ENCODE measurements at regions not wholly inside any gene's neighbourhood (a gene's known extent, or its start where the extent isn't known, plus 50 kb on each side); places are given as distances from the start of the nearest gene placed in this dataset.
"Not testable (repeated sequence)": the region's sequence is repeated elsewhere in the genome, so short reads cannot be mapped to it uniquely, and the experiment has no call there.

DNA sequence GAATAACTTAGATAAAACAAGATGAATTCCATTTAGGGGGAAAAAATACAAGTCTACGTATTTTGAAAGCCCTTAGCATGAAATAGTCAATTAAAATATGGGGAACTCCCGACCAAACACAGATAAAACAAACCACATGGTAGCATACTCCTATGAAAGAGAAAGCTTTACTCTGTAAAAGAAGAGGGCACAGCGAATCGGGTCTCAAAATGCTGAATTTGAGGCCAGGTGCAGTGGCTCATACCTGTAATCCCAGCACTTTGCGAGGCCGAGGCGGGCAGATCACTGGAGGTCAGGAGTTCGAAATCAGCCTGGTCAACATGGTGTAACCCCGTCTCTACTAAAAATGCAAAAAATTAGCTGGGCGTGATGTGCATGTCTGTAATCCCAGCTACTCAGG lies 116.9 kb upstream of the TIAM1 start:
- intact Hi-C loops (cut with micrococcal nuclease), result no loop called here

GRCh38 chr21:31459457-31459856 lies 115.4 kb upstream of the TIAM1 start:
- intact Hi-C loops (cut with micrococcal nuclease), result no loop called here

DNA sequence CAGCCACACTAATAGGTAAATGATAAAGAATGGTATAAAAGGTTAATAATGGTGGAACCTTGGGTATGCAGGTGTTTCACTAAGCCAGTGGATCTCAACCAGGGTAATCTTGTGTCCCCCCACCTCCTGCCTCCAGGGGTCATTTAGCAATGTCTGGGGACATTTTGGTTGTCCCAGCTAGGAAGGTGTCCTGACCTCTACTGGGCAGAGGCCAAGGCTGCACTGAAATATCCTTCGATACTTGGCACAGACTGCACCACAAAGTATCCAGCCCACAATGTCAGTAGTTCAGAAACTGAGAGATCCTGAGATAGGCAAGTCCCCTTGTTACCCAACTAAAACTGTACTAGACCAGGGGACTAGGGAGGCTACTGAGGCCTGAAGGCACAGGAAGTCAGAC lies 113.6 kb upstream of the TIAM1 start:
- intact Hi-C loops (cut with micrococcal nuclease), result no loop called here

DNA sequence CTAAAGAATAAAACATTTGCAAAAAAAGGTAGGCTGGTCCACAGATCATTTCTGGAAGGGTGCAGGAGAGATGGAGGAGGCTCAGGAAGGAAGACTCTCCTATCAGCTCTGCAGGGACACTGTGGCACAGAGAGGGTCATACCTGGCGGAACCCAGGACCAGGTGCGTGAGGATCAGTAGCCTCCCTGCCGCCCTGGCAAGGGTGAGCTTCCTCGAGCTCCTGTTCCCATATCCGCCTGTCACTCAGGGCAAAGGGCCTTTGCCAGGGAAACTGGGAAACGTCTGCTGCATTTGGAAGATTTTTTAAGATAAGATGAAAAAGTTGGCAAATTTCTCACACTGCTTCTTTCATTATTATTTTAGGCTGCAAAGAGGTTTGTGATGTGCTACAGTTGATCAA lies 112.1 kb upstream of the TIAM1 start:
- intact Hi-C loops (cut with micrococcal nuclease), result no loop called here

- intact Hi-C loops (cut with micrococcal nuclease), result no loop called here
Measured at GRCh38 chr21:31455506-31455905, 111.4 kb upstream of the TIAM1 start.

- intact Hi-C loops (cut with micrococcal nuclease), result no loop called here
Measured at GRCh38 chr21:31450980-31451379, 106.9 kb upstream of the TIAM1 start.

DNA sequence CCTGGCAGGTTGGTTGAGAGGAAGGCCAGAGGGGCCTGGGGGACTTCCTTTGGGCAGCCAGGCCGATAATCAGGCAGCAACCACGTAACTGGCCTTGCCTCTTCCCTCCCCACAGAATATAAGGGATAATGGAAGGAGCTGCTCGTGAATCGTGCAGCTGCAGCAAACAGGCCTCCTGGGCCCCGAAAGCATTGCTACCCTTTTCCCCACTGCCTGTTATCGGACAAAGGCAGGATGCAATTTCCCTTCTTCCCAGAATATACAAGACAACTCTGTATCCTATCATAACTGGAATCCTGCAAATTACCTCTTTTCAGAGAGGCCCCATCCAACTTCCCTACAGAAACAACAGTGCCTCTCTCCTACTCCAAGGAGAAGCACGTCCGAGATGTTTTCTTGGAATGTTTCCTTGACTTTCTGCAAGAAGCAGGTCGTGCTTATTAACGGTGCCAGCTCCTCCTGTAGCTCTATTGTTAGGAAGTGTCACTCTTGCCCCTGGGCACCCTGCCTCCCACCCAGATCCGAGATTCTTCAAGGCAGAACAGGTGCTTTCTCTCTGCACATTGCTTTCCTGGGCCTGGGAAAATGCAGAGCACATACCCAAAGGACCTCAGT lies 106.0 kb upstream of the TIAM1 start:
- intact Hi-C loops (cut with micrococcal nuclease), result loop anchor here (5.0 kb wide), 2 partner anchors 53 to 98 kb away; no protein-coding TSS in a partner anchor

DNA sequence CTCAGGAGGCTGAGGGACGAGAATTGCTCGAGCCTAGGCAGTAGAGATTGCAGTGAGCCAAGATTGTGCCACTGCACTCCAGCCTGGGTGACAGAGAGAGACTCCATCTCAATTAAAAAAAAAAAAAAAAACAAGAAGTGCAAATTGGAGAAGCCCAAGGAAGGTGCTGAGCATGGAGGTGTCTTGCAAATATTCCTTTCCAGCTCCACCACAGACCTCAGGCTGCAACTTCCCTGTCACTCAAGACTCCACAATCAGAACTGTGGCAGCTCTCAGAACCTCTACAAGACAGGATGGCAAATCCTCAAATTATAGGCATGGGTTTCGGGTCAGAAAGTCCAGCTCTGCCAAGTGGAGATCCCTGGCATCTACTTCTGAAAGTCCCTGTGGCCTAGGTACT lies 104.4 kb upstream of the TIAM1 start:
- intact Hi-C loops (cut with micrococcal nuclease), result loop anchor here (5.0 kb wide), 2 partner anchors 51 to 96 kb away; no protein-coding TSS in a partner anchor

- intact Hi-C loops (cut with micrococcal nuclease), result loop anchor here (5.0 kb wide), 2 partner anchors 50 to 95 kb away; no protein-coding TSS in a partner anchor
Measured at GRCh38 chr21:31447505-31447904, 103.4 kb upstream of the TIAM1 start.

- intact Hi-C loops (cut with micrococcal nuclease), result loop anchor here (5.0 kb wide), 2 partner anchors 49 to 94 kb away; no protein-coding TSS in a partner anchor
Measured at GRCh38 chr21:31446226-31446855, 102.3 kb upstream of the TIAM1 start.

- intact Hi-C loops (cut with micrococcal nuclease), result loop anchor here (5.0 kb wide), 2 partner anchors 48 to 93 kb away; no protein-coding TSS in a partner anchor
Measured at GRCh38 chr21:31445137-31445536, 101.1 kb upstream of the TIAM1 start.

- intact Hi-C loops (cut with micrococcal nuclease), result no loop called here
Measured at GRCh38 chr21:31443736-31444521, 99.9 kb upstream of the TIAM1 start.

DNA sequence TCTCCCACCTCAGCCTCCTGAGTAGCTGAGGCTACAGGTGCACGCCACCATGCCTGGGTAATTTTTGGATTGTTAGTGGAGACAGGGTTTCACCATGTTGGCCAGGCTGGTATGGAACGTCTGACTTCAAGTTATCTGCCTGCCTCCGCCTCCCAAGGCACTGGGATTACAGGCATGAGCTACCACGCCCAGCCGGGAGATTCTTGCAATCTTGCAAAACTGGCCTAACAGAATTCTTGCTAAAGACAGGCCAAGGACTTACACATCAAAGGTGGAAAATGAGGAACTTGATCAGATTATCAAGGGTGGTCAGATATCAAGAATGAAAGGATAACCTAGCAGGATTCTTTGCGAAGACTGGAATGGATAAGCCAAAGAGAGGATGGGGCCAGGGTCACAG lies 98.3 kb upstream of the TIAM1 start:
- intact Hi-C loops (cut with micrococcal nuclease), result no loop called here

GRCh38 chr21:31429506-31429905 lies 85.4 kb upstream of the TIAM1 start:
- intact Hi-C loops (cut with micrococcal nuclease), result no loop called here

DNA sequence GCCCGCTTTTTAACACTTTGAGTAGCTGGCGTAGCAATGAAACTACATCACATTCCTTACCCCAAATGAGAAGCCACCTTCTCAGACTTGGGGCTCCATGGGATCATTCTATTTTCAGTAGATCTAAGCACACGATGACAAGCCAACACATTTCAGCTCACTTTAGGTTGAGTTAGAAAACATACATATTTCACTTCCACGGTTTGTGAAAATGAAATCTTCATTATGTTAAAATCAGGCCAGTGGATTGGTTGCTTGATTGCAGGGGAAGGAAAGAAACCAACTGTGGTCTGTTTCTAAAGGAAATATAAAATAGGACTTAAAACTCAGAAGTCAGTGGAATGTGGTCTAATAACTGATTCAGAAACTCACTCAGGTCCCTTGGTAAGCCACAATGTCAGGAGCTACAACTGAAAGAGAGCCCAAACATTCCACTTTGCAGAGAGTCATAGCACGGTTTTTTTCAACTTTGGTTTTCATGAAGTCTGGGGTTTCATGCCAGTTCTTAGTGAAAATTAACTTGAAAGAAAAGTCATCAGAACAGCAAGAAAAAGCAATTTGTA lies 82.3 kb upstream of the TIAM1 start:
- intact Hi-C loops (cut with micrococcal nuclease), result no loop called here

DNA sequence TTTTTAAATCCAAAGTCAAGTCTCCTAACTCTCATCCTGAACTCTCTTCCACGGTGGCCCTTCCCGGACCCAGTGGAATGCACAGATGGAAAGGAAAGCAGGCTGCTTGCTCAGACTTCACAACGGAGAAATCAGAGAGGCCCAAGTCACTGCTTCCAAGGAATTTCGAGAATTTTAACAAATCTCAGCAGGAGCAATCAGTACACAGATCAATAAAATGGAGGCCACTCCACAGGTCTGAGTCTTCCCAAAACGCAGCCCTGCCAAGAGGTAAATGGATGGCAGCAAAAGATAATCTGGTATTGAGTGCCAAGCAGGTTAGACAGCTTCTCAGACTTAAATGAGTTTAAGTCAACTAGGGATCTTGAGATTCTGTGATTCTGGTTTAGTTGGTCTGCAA lies 81.1 kb upstream of the TIAM1 start:
- intact Hi-C loops (cut with micrococcal nuclease), result no loop called here

GRCh38 chr21:31424058-31424457 lies 80.0 kb upstream of the TIAM1 start:
- intact Hi-C loops (cut with micrococcal nuclease), result no loop called here

- intact Hi-C loops (cut with micrococcal nuclease), result no loop called here
Measured at GRCh38 chr21:31420988-31421387, 76.9 kb upstream of the TIAM1 start.

DNA sequence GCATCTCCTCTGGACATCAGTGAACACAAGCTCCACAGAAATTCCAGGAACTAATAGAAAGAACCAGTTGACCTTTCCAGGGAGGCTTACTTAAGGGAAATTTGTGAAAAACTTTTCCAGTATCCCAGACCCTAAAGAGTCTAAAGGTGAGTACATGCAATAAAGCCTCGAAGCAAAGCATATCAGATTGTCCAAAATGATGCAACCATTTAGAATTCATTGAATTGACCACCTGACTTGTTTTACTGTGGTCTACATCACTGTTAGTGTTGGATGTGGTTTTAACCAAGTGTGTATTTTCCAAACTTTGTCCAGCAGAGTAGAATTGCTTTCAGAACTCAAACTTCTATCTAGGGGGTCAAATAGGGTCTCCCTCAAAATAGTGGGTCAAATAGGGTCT lies 76.3 kb upstream of the TIAM1 start:
- intact Hi-C loops (cut with micrococcal nuclease), result no loop called here

GRCh38 chr21:31418377-31419001 lies 74.4 kb upstream of the TIAM1 start:
- intact Hi-C loops (cut with micrococcal nuclease), result no loop called here

DNA sequence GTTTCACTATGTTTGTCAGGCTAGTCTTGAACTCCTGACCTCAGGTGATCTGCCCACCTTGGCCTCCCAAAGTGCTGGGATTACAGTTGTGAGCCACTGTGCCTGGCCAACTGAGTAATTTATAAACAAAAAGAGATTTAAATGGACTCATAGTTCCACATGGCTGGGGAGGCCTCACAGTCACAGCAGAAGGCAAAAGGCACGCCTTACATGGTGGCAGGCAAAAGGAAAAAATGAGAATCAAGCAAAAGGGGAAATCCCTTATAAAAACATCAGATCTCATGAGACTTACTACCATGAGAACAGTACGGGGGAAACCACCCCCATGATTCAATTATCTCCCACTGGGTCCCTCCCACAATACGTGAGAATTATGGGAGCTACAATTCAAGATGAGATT lies 73.2 kb upstream of the TIAM1 start:
- intact Hi-C loops (cut with micrococcal nuclease), result not testable (repeated sequence)

GRCh38 chr21:31416465-31416864 lies 72.4 kb upstream of the TIAM1 start:
- intact Hi-C loops (cut with micrococcal nuclease), result no loop called here
